ENCODE measurements at regions not wholly inside any gene's neighbourhood (a gene's known extent, or its start where the extent isn't known, plus 50 kb on each side); places are given as distances from the start of the nearest gene placed in this dataset.

- no peak overlapping the region for H3K4me3 ChIP-seq
- in situ Hi-C loops (cut with MboI): no loop called here
- no peak overlapping the region for H2AFZ ChIP-seq
- no peaks in the 10 kb centered on the region for H3K79me2 ChIP-seq (ENCODE audit: insufficient read depth)
- no peaks in the 10 kb centered on the region for H3K27me3 ChIP-seq (replicated peaks; ENCODE audit: insufficient read depth)
- DNase-seq: peak; percentile 51
- H3K27ac ChIP-seq: no peak overlapping the region
- H3K4me1 ChIP-seq (ENCODE audit: insufficient read depth): no peaks in the 10 kb centered on the region
- no peak for TF ChIP-seq EZH2phosphoT487 (IDR thresholded peaks at IDR 0.05; ENCODE audit: insufficient read depth, low read depth)
- no peak for TF ChIP-seq EZH2 (IDR thresholded peaks at IDR 0.05; ENCODE audit: insufficient read depth, poor library complexity, severe bottlenecking)
- no peaks in the 10 kb centered on the region for H3K36me3 ChIP-seq (ENCODE audit: low read depth)
- H3K9me3 ChIP-seq (ENCODE audit: low read depth): no peaks in the 10 kb centered on the region
- H3K4me2 ChIP-seq (ENCODE audit: unreplicated experiment): no peak overlapping the region
- no peaks in the 10 kb centered on the region for H4K20me1 ChIP-seq (ENCODE audit: insufficient read depth)
- no peaks in the 10 kb centered on the region for H3F3A ChIP-seq (ENCODE audit: insufficient read depth)
- WGBS, 2 experiments (ENCODE audit: low coverage in 1 of 2, low lambda C conversion rate in 2 of 2, missing lambda C conversion rate in 2 of 2): 62 to 79% methylated on average over 2 of the region's 2 CpGs
- H3K9ac ChIP-seq: no peak overlapping the region
- H3K9me2 ChIP-seq (ENCODE audit: insufficient read depth): no peaks in the 10 kb centered on the region
Observed at GRCh38 chr2:150110548-150110947, 376.9 kb downstream of the RND3 start.

DNA sequence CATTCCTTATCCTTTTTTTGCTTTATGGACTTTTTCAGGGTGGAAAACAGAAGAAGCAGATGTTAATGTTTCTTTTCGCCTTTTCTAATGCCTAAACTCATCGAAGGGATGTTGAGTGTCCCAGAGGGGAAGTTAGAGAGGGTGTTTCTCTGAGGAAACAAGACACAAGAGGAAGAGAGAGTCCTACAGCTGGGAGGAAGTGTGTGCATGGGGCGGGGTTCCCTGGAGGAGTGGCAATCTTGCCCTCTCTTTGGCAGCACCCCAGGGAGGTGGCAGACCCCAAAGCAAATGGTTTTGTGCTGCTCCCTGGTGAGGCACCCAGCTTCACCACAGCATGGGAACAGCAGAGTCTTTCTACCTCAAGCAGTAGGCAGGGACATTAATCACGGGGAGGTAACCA, 377.6 kb downstream of the RND3 start:
- Histone ChIP-seq H3K27ac (no peak overlapping the region), H4K20me1 (ENCODE audit: insufficient read depth) (no peaks in the 10 kb centered on the region), H3K4me2 (ENCODE audit: unreplicated experiment) (no peak overlapping the region), H3K9me2 (ENCODE audit: insufficient read depth) (no peaks in the 10 kb centered on the region), H3K4me1 (ENCODE audit: insufficient read depth) (no peaks in the 10 kb centered on the region), H3F3A (ENCODE audit: insufficient read depth) (no peaks in the 10 kb centered on the region), H3K79me2 (ENCODE audit: insufficient read depth) (no peaks in the 10 kb centered on the region), H3K4me3 (no peak overlapping the region), H2AFZ (no peak overlapping the region), H3K9ac (no peak overlapping the region), H3K36me3 (ENCODE audit: low read depth) (no peaks in the 10 kb centered on the region), H3K9me3 (ENCODE audit: low read depth) (no peaks in the 10 kb centered on the region), H3K27me3 (replicated peaks; ENCODE audit: insufficient read depth) (no peaks in the 10 kb centered on the region)
- in situ Hi-C loops (cut with MboI): no loop called here
- WGBS, 2 experiments (ENCODE audit: low coverage in 1 of 2, low lambda C conversion rate in 2 of 2, missing lambda C conversion rate in 2 of 2): 81 to 84% methylated on average over 4 of the region's 4 CpGs
- TF ChIP-seq EZH2phosphoT487 (IDR thresholded peaks at IDR 0.05; ENCODE audit: insufficient read depth, low read depth) (no peak), EZH2 (IDR thresholded peaks at IDR 0.05; ENCODE audit: insufficient read depth, poor library complexity, severe bottlenecking) (no peak)
- DNase-seq: no peak

- TF ChIP-seq EZH2 (IDR thresholded peaks at IDR 0.05; ENCODE audit: insufficient read depth, poor library complexity, severe bottlenecking) (no peak), EZH2phosphoT487 (IDR thresholded peaks at IDR 0.05; ENCODE audit: insufficient read depth, low read depth) (no peak)
- Histone ChIP-seq H3K9ac (no peak overlapping the region), H3K27me3 (replicated peaks; ENCODE audit: insufficient read depth) (no peaks in the 10 kb centered on the region), H3K36me3 (ENCODE audit: low read depth) (no peaks in the 10 kb centered on the region), H4K20me1 (ENCODE audit: insufficient read depth) (no peaks in the 10 kb centered on the region), H3F3A (ENCODE audit: insufficient read depth) (no peaks in the 10 kb centered on the region), H3K4me2 (ENCODE audit: unreplicated experiment) (no peak overlapping the region), H3K4me3 (no peak overlapping the region), H3K27ac (no peak overlapping the region), H3K9me3 (ENCODE audit: low read depth) (no peaks in the 10 kb centered on the region), H3K79me2 (ENCODE audit: insufficient read depth) (no peaks in the 10 kb centered on the region), H3K4me1 (ENCODE audit: insufficient read depth) (no peaks in the 10 kb centered on the region), H2AFZ (no peak overlapping the region), H3K9me2 (ENCODE audit: insufficient read depth) (no peaks in the 10 kb centered on the region)
- WGBS, 2 experiments (ENCODE audit: low coverage in 1 of 2, low lambda C conversion rate in 2 of 2, missing lambda C conversion rate in 2 of 2): 90 to 93% methylated on average over 3 of the region's 3 CpGs
- in situ Hi-C loops (cut with MboI): no loop called here
- DNase-seq: no peak
Observed at GRCh38 chr2:150109028-150109427, 378.4 kb downstream of the RND3 start.

DNA sequence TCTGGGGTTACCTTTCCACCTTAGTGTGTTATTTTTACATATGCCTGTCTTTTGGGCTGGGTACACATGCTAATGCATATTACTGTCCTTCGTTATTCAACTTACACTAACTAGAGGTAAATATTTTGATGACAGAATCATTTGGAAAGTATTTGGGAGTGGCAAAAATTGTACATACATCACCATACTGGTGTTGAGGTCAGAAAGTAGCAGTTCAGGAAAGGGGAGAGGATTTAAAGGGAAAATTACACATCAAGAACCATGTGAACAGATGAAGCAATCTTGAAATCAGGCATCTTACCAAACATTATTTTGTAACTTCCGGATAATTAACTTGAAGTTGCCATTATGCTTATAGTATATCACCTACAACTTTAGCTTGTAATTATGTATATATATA, 379.7 kb downstream of the RND3 start:
- no peaks in the 10 kb centered on the region for H4K20me1 ChIP-seq (ENCODE audit: insufficient read depth)
- peak; percentile 15 for DNase-seq
- H3K27me3 ChIP-seq (replicated peaks; ENCODE audit: insufficient read depth): no peaks in the 10 kb centered on the region
- no peaks in the 10 kb centered on the region for H3K9me3 ChIP-seq (ENCODE audit: low read depth)
- no peaks in the 10 kb centered on the region for H3K79me2 ChIP-seq (ENCODE audit: insufficient read depth)
- WGBS, 2 experiments (ENCODE audit: low coverage in 1 of 2, low lambda C conversion rate in 2 of 2, missing lambda C conversion rate in 2 of 2): 64 to 77% methylated on average over 2 of the region's 2 CpGs
- no peak overlapping the region for H2AFZ ChIP-seq
- no peak for TF ChIP-seq EZH2 (IDR thresholded peaks at IDR 0.05; ENCODE audit: insufficient read depth, poor library complexity, severe bottlenecking)
- no peak for TF ChIP-seq EZH2phosphoT487 (IDR thresholded peaks at IDR 0.05; ENCODE audit: insufficient read depth, low read depth)
- H3K4me2 ChIP-seq (ENCODE audit: unreplicated experiment): no peak overlapping the region
- H3K4me3 ChIP-seq: no peak overlapping the region
- H3K36me3 ChIP-seq (ENCODE audit: low read depth): no peaks in the 10 kb centered on the region
- no peaks in the 10 kb centered on the region for H3F3A ChIP-seq (ENCODE audit: insufficient read depth)
- no peak overlapping the region for H3K27ac ChIP-seq
- H3K9me2 ChIP-seq (ENCODE audit: insufficient read depth): no peaks in the 10 kb centered on the region
- H3K9ac ChIP-seq: no peak overlapping the region
- H3K4me1 ChIP-seq (ENCODE audit: insufficient read depth): no peaks in the 10 kb centered on the region
- in situ Hi-C loops (cut with MboI): no loop called here

- H4K20me1 ChIP-seq (ENCODE audit: insufficient read depth): no peaks in the 10 kb centered on the region
- WGBS, 2 experiments (ENCODE audit: low coverage in 1 of 2, low lambda C conversion rate in 2 of 2, missing lambda C conversion rate in 2 of 2): 29 to 36% methylated on average over 1 of the region's 1 CpG
- H3K36me3 ChIP-seq (ENCODE audit: low read depth): no peaks in the 10 kb centered on the region
- no peak overlapping the region for H3K9ac ChIP-seq
- H3K4me2 ChIP-seq (ENCODE audit: unreplicated experiment): no peak overlapping the region
- H3F3A ChIP-seq (ENCODE audit: insufficient read depth): no peaks in the 10 kb centered on the region
- no peaks in the 10 kb centered on the region for H3K4me1 ChIP-seq (ENCODE audit: insufficient read depth)
- no peaks in the 10 kb centered on the region for H3K9me3 ChIP-seq (ENCODE audit: low read depth)
- TF ChIP-seq EZH2 (IDR thresholded peaks at IDR 0.05; ENCODE audit: insufficient read depth, poor library complexity, severe bottlenecking) (no peak), EZH2phosphoT487 (IDR thresholded peaks at IDR 0.05; ENCODE audit: insufficient read depth, low read depth) (no peak)
- no peak for DNase-seq
- no peaks in the 10 kb centered on the region for H3K9me2 ChIP-seq (ENCODE audit: insufficient read depth)
- no peak overlapping the region for H3K27ac ChIP-seq
- no peaks in the 10 kb centered on the region for H3K79me2 ChIP-seq (ENCODE audit: insufficient read depth)
- no peaks in the 10 kb centered on the region for H3K27me3 ChIP-seq (replicated peaks; ENCODE audit: insufficient read depth)
- no peak overlapping the region for H3K4me3 ChIP-seq
- in situ Hi-C loops (cut with MboI): no loop called here
- no peak overlapping the region for H2AFZ ChIP-seq
Observed at GRCh38 chr2:150107170-150107569, 380.3 kb downstream of the RND3 start.
